T-helper 1 cell treated with Interleukin-12 subunit alpha and Interleukin-12 subunit beta and Interleukin-4 antibody, amounts not matched to agents 30 μg/mL and 1 μg/mL, for 36 hours (primary cell): ENCODE measurements at regions not wholly inside any gene's neighbourhood (a gene's known extent, or its start where the extent isn't known, plus 50 kb on each side); places are given as distances from the start of the nearest gene placed in this dataset.
"Not testable (repeated sequence)": the region's sequence is repeated elsewhere in the genome, so short reads cannot be mapped to it uniquely, and the experiment has no call there.

Source experiments
- H3K27ac Mint-ChIP-seq: one replicate; pipeline ENCODE4 v1.8.0; 2021; ENCODE audit warnings: mild to moderate bottlenecking, mixed read lengths
- H3K27me3 Mint-ChIP-seq: one replicate; pipeline ENCODE4 v1.8.0; 2021; ENCODE audit warnings: low read depth, mixed read lengths
- H3K36me3 Mint-ChIP-seq: one replicate; pipeline ENCODE4 v1.8.0; 2021; ENCODE audit warnings: low read depth, mixed read lengths
- H3K4me1 Mint-ChIP-seq: one replicate; pipeline ENCODE4 v1.8.0; 2021; ENCODE audit warnings: low read depth, mixed read lengths
- H3K4me3 Mint-ChIP-seq: one replicate; pipeline ENCODE4 v1.8.0; 2021; ENCODE audit warnings: mild to moderate bottlenecking, moderate library complexity, mixed read lengths
- H3K9me3 Mint-ChIP-seq: one replicate; pipeline ENCODE4 v1.8.0; 2021; ENCODE audit warnings: mixed read lengths

- H3K4me1 Mint-ChIP-seq, H3K27ac Mint-ChIP-seq, H3K9me3 Mint-ChIP-seq: not testable (repeated sequence)
Measured at GRCh38 chrY:12448561-12448960, 252.5 kb upstream of the USP9Y start.

GRCh38 chrY:12453318-12453717 is 247.7 kb upstream of the USP9Y start:
- H3K4me3 Mint-ChIP-seq, H3K4me1 Mint-ChIP-seq, H3K27me3 Mint-ChIP-seq, H3K27ac Mint-ChIP-seq, H3K9me3 Mint-ChIP-seq, H3K36me3 Mint-ChIP-seq: not testable (repeated sequence)

More at GRCh38 chrY:12448561-12448960, 252.5 kb upstream of the USP9Y start:
- H3K4me3 Mint-ChIP-seq, H3K36me3 Mint-ChIP-seq, H3K27me3 Mint-ChIP-seq: not testable (repeated sequence)

GRCh38 chrY:12459965-12460364 is 241.1 kb upstream of the USP9Y start:
- Mint-ChIP-seq H3K9me3 (no peaks in the 10 kb centered on the region), H3K27me3 (no peaks in the 10 kb centered on the region), H3K36me3 (no peaks in the 10 kb centered on the region), H3K4me1 (no peaks in the 10 kb centered on the region), H3K4me3 (no peak overlapping the region), H3K27ac (no peak overlapping the region)

- H3K27ac Mint-ChIP-seq, result no peak overlapping the region
- no peaks in the 10 kb centered on the region for H3K27me3 Mint-ChIP-seq
- H3K36me3 Mint-ChIP-seq, result no peaks in the 10 kb centered on the region
- peaks cover 9% of the 10 kb centered on the region for H3K9me3 Mint-ChIP-seq
- no peaks in the 10 kb centered on the region for H3K4me1 Mint-ChIP-seq
- H3K4me3 Mint-ChIP-seq, result no peak overlapping the region
Measured at GRCh38 chrY:12464155-12464554, 236.9 kb upstream of the USP9Y start.

DNA sequence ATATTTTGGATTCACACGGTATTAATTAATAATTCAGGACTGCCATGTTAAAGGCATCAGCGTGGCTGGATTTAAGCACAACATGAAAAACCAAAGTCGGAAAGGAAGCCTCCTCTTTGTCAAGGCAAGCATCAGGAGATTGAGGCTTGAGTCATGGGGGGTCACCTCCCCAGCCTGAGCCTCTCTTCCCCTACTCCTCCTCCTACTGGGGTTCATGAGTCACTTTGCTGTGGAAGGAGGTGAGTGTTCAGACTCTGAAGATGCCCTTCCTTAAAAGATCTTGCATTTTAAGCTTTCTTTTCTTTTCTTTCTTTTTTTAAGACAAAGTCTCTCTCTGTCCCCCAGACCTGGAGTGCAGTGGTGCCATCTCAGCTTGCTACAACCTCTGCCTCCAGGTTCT is 235.3 kb upstream of the USP9Y start:
- Mint-ChIP-seq H3K27ac (no peak overlapping the region), H3K4me3 (no peak overlapping the region), H3K36me3 (no peaks in the 10 kb centered on the region), H3K4me1 (no peaks in the 10 kb centered on the region), H3K9me3 (peaks cover 11% of the 10 kb centered on the region), H3K27me3 (no peaks in the 10 kb centered on the region)

GRCh38 chrY:12469081-12469480 is 231.9 kb upstream of the USP9Y start:
- H3K4me3 Mint-ChIP-seq, result no peak overlapping the region
- H3K27ac Mint-ChIP-seq, result no peak overlapping the region
- H3K27me3 Mint-ChIP-seq, result no peaks in the 10 kb centered on the region
- H3K9me3 Mint-ChIP-seq, result peaks cover 11% of the 10 kb centered on the region
- H3K36me3 Mint-ChIP-seq, result no peaks in the 10 kb centered on the region
- H3K4me1 Mint-ChIP-seq, result no peaks in the 10 kb centered on the region

GRCh38 chrY:12474472-12474871 is 226.6 kb upstream of the USP9Y start:
- H3K36me3 Mint-ChIP-seq, result no peaks in the 10 kb centered on the region

GRCh38 chrY:12479382-12479781 is 221.6 kb upstream of the USP9Y start:
- Mint-ChIP-seq H3K4me1 (peaks cover 2% of the 10 kb centered on the region), H3K27ac (no peak overlapping the region), H3K27me3 (no peaks in the 10 kb centered on the region), H3K36me3 (no peaks in the 10 kb centered on the region), H3K9me3 (no peaks in the 10 kb centered on the region), H3K4me3 (no peak overlapping the region)

More at GRCh38 chrY:12474472-12474871, 226.6 kb upstream of the USP9Y start:
- H3K27me3 Mint-ChIP-seq, result no peaks in the 10 kb centered on the region
- no peak overlapping the region for H3K4me3 Mint-ChIP-seq
- no peak overlapping the region for H3K27ac Mint-ChIP-seq
- peaks cover 2% of the 10 kb centered on the region for H3K4me1 Mint-ChIP-seq
- no peaks in the 10 kb centered on the region for H3K9me3 Mint-ChIP-seq

- Mint-ChIP-seq H3K27ac (no peak overlapping the region), H3K9me3 (no peaks in the 10 kb centered on the region), H3K4me3 (no peak overlapping the region), H3K4me1 (peaks cover 2% of the 10 kb centered on the region), H3K27me3 (no peaks in the 10 kb centered on the region), H3K36me3 (no peaks in the 10 kb centered on the region)
Measured at GRCh38 chrY:12483394-12483793, 217.6 kb upstream of the USP9Y start.

- Mint-ChIP-seq H3K27me3 (no peaks in the 10 kb centered on the region), H3K27ac (no peak overlapping the region), H3K9me3 (no peaks in the 10 kb centered on the region), H3K36me3 (no peaks in the 10 kb centered on the region), H3K4me3 (no peak overlapping the region), H3K4me1 (no peaks in the 10 kb centered on the region)
Measured at GRCh38 chrY:12490558-12491209, 210.3 kb upstream of the USP9Y start.

DNA sequence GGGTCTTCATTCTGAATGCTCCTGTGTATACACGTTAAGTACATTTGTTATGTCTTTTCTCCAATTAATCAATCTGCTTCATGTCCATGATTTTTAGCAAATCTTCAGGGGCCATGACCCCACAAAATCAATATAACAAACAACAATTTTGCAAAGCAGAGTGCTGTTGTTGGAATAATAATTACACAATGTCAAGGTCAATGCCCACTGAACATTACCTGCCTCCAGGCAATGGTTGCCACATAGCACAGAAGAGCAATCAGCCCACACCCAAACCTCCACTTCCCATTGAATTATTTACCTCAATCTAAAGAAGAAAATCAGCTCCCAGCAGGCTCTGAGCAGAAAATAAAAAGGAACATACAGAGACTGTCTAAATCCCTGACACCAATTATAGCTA is 208.8 kb upstream of the USP9Y start:
- H3K27me3 Mint-ChIP-seq, result no peaks in the 10 kb centered on the region
- no peak overlapping the region for H3K4me3 Mint-ChIP-seq
- no peak overlapping the region for H3K27ac Mint-ChIP-seq
- H3K36me3 Mint-ChIP-seq, result no peaks in the 10 kb centered on the region
- no peaks in the 10 kb centered on the region for H3K9me3 Mint-ChIP-seq
- no peaks in the 10 kb centered on the region for H3K4me1 Mint-ChIP-seq

DNA sequence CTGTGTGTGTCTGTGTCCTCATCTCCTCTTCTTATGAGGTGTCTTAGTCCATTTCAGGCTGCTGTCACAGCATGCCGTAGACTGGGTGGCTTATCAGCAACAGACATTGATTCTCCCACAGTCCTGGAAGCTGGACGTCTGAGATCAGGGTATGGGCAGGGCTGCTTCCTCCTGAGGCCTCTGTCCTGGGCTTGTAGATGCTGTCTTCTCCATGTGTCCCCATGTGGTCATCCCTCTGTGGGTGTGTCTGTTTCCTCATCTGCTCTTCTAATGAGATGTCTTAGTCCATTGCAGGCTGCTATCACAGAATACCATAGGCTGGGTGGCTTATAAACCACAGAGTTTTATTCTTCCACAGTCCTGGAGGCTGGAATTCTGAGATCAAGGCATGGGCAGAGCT is 205.0 kb upstream of the USP9Y start:
- Mint-ChIP-seq H3K27ac (no peak overlapping the region), H3K4me1 (no peaks in the 10 kb centered on the region), H3K36me3 (no peaks in the 10 kb centered on the region)

GRCh38 chrY:12500096-12500495 is 200.9 kb upstream of the USP9Y start:
- H3K36me3 Mint-ChIP-seq, result no peaks in the 10 kb centered on the region
- no peaks in the 10 kb centered on the region for H3K27me3 Mint-ChIP-seq
- H3K4me3 Mint-ChIP-seq, result no peak overlapping the region
- H3K4me1 Mint-ChIP-seq, result no peaks in the 10 kb centered on the region
- H3K9me3 Mint-ChIP-seq, result no peaks in the 10 kb centered on the region
- H3K27ac Mint-ChIP-seq, result no peak overlapping the region

More for the DNA sequence above, 205.0 kb upstream of the USP9Y start:
- Mint-ChIP-seq H3K9me3 (no peaks in the 10 kb centered on the region), H3K27me3 (no peaks in the 10 kb centered on the region), H3K4me3 (no peak overlapping the region)

- H3K36me3 Mint-ChIP-seq, H3K4me3 Mint-ChIP-seq, H3K9me3 Mint-ChIP-seq, H3K4me1 Mint-ChIP-seq, H3K27ac Mint-ChIP-seq, H3K27me3 Mint-ChIP-seq: not testable (repeated sequence)
Measured at GRCh38 chrY:12504028-12504427, 197.0 kb upstream of the USP9Y start.

- no peak overlapping the region for H3K4me3 Mint-ChIP-seq
- no peaks in the 10 kb centered on the region for H3K36me3 Mint-ChIP-seq
- H3K9me3 Mint-ChIP-seq, result no peaks in the 10 kb centered on the region
Measured at GRCh38 chrY:12517338-12517737, 183.7 kb upstream of the USP9Y start.

GRCh38 chrY:12525206-12525605 is 175.8 kb upstream of the USP9Y start:
- no peaks in the 10 kb centered on the region for H3K4me1 Mint-ChIP-seq
- no peak overlapping the region for H3K4me3 Mint-ChIP-seq
- H3K27me3 Mint-ChIP-seq, result no peaks in the 10 kb centered on the region
- no peak overlapping the region for H3K27ac Mint-ChIP-seq
- H3K36me3 Mint-ChIP-seq, result no peaks in the 10 kb centered on the region
- no peaks in the 10 kb centered on the region for H3K9me3 Mint-ChIP-seq

More at GRCh38 chrY:12517338-12517737, 183.7 kb upstream of the USP9Y start:
- H3K27me3 Mint-ChIP-seq, result no peaks in the 10 kb centered on the region
- no peaks in the 10 kb centered on the region for H3K4me1 Mint-ChIP-seq
- H3K27ac Mint-ChIP-seq, result no peak overlapping the region
